Neuronal stem cell (in vitro differentiated cells): ENCODE measurements at regions not wholly inside any gene's neighbourhood (a gene's known extent, or its start where the extent isn't known, plus 50 kb on each side); places are given as distances from the start of the nearest gene placed in this dataset.

Source experiments
- DNase-seq: peaks from one replicate; pipeline ENCODE4 v3.0.0-alpha.2; 2013; ENCODE audit warnings: low spot score
- H2AFZ ChIP-seq: one replicate; pipeline ENCODE4 v1.6.1; 2013; ENCODE audit warnings: mild to moderate bottlenecking, low read length, inconsistent platforms
- H2AK5ac ChIP-seq: 2 replicates; pipeline ENCODE4 v1.6.1; 2013; ENCODE audit warnings: low read depth, mild to moderate bottlenecking, inconsistent platforms, low read length, moderate library complexity, mixed read lengths
- H2BK120ac ChIP-seq: 2 replicates; pipeline ENCODE4 v1.6.1; 2013; ENCODE audit warnings: low read depth, mild to moderate bottlenecking, inconsistent platforms, low read length, moderate library complexity, mixed read lengths
- H2BK12ac ChIP-seq: one replicate; pipeline ENCODE4 v1.6.1; 2013; ENCODE audit warnings: low read length, inconsistent platforms
- H2BK15ac ChIP-seq: 2 replicates; pipeline ENCODE4 v1.6.1; 2013; ENCODE audit warnings: mild to moderate bottlenecking, low read length, inconsistent platforms, mixed read lengths
- H2BK5ac ChIP-seq: one replicate; pipeline ENCODE4 v1.6.1; 2013; ENCODE audit warnings: inconsistent platforms, mild to moderate bottlenecking, low read length, moderate library complexity
- H3K14ac ChIP-seq: one replicate; pipeline ENCODE4 v1.6.1; 2013; ENCODE audit warnings: low read length, inconsistent platforms
- H3K18ac ChIP-seq: 2 replicates; pipeline ENCODE4 v1.6.1; 2013; ENCODE audit warnings: low read length, inconsistent platforms
- H3K23ac ChIP-seq: 2 replicates; pipeline ENCODE4 v1.6.1; 2013; ENCODE audit warnings: low read depth, mild to moderate bottlenecking, mixed read lengths, low read length, inconsistent platforms; ENCODE audit not compliant: poor library complexity
- H3K27ac ChIP-seq: replicated peaks from 3 replicates; pipeline ENCODE4 v1.5.1; 2013; ENCODE audit warnings: low read length, inconsistent platforms
- H3K27me3 ChIP-seq, 3 experiments: 2 replicates each; pipeline ENCODE4 v1.6.1; 2013; ENCODE audit warnings: low read length in 3 of 3, mild to moderate bottlenecking in 2 of 3, inconsistent platforms in 1 of 3, low read depth in 1 of 3, mixed read lengths in 1 of 3, moderate library complexity in 1 of 3; ENCODE audit not compliant: control insufficient read depth in 3 of 3, insufficient read depth in 3 of 3
- H3K36me3 ChIP-seq, 2 donors: replicated peaks in 1 of 2; 2 replicates each; pipeline ENCODE4 v1.6.1; 2013; ENCODE audit warnings: low read length in 2 of 2; ENCODE audit not compliant: control insufficient read depth in 2 of 2, insufficient read depth in 2 of 2
- H3K4ac ChIP-seq: 2 replicates; pipeline ENCODE4 v1.6.1; 2013; ENCODE audit warnings: inconsistent platforms, mild to moderate bottlenecking, low read length, moderate library complexity
- H3K4me1 ChIP-seq, 2 donors: 1 replicate in 1 of 2; 2 replicates in 1 of 2; pipeline ENCODE4 v1.6.1; 2013; ENCODE audit warnings: low read length in 2 of 2, low read depth in 1 of 2; ENCODE audit not compliant: control insufficient read depth in 2 of 2, insufficient read depth in 1 of 2
- H3K4me2 ChIP-seq: one replicate; pipeline ENCODE4 v1.6.1; 2013; ENCODE audit warnings: mild to moderate bottlenecking, low read length, inconsistent platforms; ENCODE audit not compliant: insufficient read depth, poor library complexity, severe bottlenecking
- H3K4me3 ChIP-seq, 2 donors: 2 replicates each; pipeline ENCODE4 v1.5.1; 2013; ENCODE audit warnings: low read length in 2 of 2, mild to moderate bottlenecking in 2 of 2, inconsistent platforms in 1 of 2, moderate library complexity in 1 of 2
- H3K79me1 ChIP-seq: one replicate; pipeline ENCODE4 v1.6.1; 2013; ENCODE audit warnings: low read depth, mild to moderate bottlenecking, inconsistent platforms, low read length, moderate library complexity
- H3K9ac ChIP-seq: one replicate; pipeline ENCODE4 v1.6.1; 2013; ENCODE audit warnings: mild to moderate bottlenecking, low read depth, low read length, inconsistent platforms; ENCODE audit not compliant: poor library complexity
- H3K9me3 ChIP-seq, 2 donors: replicated peaks in 1 of 2; 2 replicates each; pipeline versions ENCODE3 to v1.6.1; 2013; ENCODE audit warnings: low read length in 2 of 2, mild to moderate bottlenecking in 2 of 2, inconsistent platforms in 1 of 2, low read depth in 1 of 2, mixed read lengths in 1 of 2, moderate library complexity in 1 of 2; ENCODE audit not compliant: control insufficient read depth in 2 of 2, insufficient read depth in 1 of 2
- H4K8ac ChIP-seq: one replicate; pipeline ENCODE4 v1.6.1; 2013; ENCODE audit warnings: low read depth, mild to moderate bottlenecking, inconsistent platforms, low read length, moderate library complexity
- H4K91ac ChIP-seq: one replicate; pipeline ENCODE4 v1.6.1; 2013; ENCODE audit warnings: low read length, low read depth, mild to moderate bottlenecking, inconsistent platforms; ENCODE audit not compliant: poor library complexity
- WGBS, 2 donors: extraction: QIAGEN DNeasy Blood & Tissue Kit; methylation state at CpG; one replicate each; pipeline ENCODE4 v1.1.7; 2013; ENCODE audit warnings: missing lambda C conversion rate in 2 of 2, mixed read lengths in 1 of 2; ENCODE audit not compliant: insufficient read length in 2 of 2, insufficient replicate concordance in 1 of 2; ENCODE audit errors: extremely low coverage in 2 of 2; 5-methylcytosine and 5-hydroxymethylcytosine counted together

GRCh38 chr4:101515099-101515498, 167.8 kb upstream of the PPP3CA start:
- Histone ChIP-seq H3K23ac (no peak overlapping the region), H4K8ac (no peak overlapping the region), H2BK15ac (no peak overlapping the region), H2BK12ac (no peak overlapping the region), H3K4me1 (no peaks in the 10 kb centered on the region), H3K79me1 (no peaks in the 10 kb centered on the region), H2BK120ac (no peak overlapping the region), H3K4ac (no peak overlapping the region), H2BK5ac (no peak overlapping the region), H3K14ac (no peak overlapping the region), H2AK5ac (no peak overlapping the region), H3K27ac (no peak overlapping the region), H3K9ac (no peak overlapping the region), H3K36me3 (no peaks in the 10 kb centered on the region), H3K27me3 (no peaks in the 10 kb centered on the region), H4K91ac (no peak overlapping the region), H3K9me3 (no peaks in the 10 kb centered on the region), H2AFZ (no peak overlapping the region), H3K18ac (no peak overlapping the region), H3K4me3 (no peak overlapping the region), H3K4me2 (no peak overlapping the region)
- no peak for DNase-seq
- no CpG with 5 or more reads among the region's 2 CpGs for WGBS, 2 donors

GRCh38 chr4:101512416-101512815, 165.1 kb upstream of the PPP3CA start:
- no peak for DNase-seq
- no peak overlapping the region for H3K4me2 ChIP-seq

DNA sequence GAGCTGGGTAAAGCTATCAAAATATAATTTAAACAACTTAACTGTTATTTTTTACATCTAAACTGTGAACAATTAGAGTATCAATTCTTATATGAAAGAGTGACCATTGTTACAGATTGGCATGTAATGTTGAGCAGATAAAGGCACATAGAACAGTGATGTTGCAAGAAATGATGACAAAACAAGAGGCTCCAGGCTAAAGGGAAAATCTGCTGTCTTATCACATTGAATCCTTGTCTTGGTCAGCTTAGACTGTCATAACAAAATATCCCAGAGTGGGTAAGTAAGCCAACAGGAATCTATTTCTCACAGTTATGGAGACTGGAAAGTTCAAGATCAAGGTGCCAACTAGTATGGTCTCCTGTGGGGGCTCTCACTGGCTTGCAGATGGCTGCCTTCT, 154.1 kb upstream of the PPP3CA start:
- H3K18ac ChIP-seq = no peak overlapping the region
- DNase-seq = no peak

More at GRCh38 chr4:101512416-101512815, 165.1 kb upstream of the PPP3CA start:
- Histone ChIP-seq H3K14ac (no peak overlapping the region), H3K4ac (no peak overlapping the region), H3K4me3 (no peak overlapping the region), H3K23ac (no peak overlapping the region), H2BK12ac (no peak overlapping the region), H2AK5ac (no peak overlapping the region), H2BK5ac (no peak overlapping the region), H3K4me1 (no peaks in the 10 kb centered on the region), H2BK120ac (no peak overlapping the region), H2BK15ac (no peak overlapping the region), H3K27me3 (no peaks in the 10 kb centered on the region), H3K18ac (no peak overlapping the region), H4K8ac (no peak overlapping the region), H3K9ac (no peak overlapping the region), H3K79me1 (no peaks in the 10 kb centered on the region), H2AFZ (no peak overlapping the region), H3K27ac (no peak overlapping the region), H4K91ac (no peak overlapping the region), H3K36me3 (no peaks in the 10 kb centered on the region), H3K9me3 (no peaks in the 10 kb centered on the region)
- no CpG with 5 or more reads among the region's 2 CpGs for WGBS, 2 donors

GRCh38 chr4:101500742-101501141, 153.4 kb upstream of the PPP3CA start:
- H3K14ac ChIP-seq = no peak overlapping the region
- no peak overlapping the region for H3K4me3 ChIP-seq
- no peak overlapping the region for H3K4ac ChIP-seq
- H3K27me3 ChIP-seq = no peaks in the 10 kb centered on the region
- no peak overlapping the region for H4K8ac ChIP-seq
- no peak overlapping the region for H3K27ac ChIP-seq
- no peaks in the 10 kb centered on the region for H3K36me3 ChIP-seq
- H2AFZ ChIP-seq = no peak overlapping the region
- H2BK12ac ChIP-seq = no peak overlapping the region
- no peak overlapping the region for H2BK15ac ChIP-seq
- H3K4me2 ChIP-seq = no peak overlapping the region
- no peak overlapping the region for H2AK5ac ChIP-seq
- H2BK5ac ChIP-seq = no peak overlapping the region
- H2BK120ac ChIP-seq = no peak overlapping the region
- no peak overlapping the region for H4K91ac ChIP-seq
- no peaks in the 10 kb centered on the region for H3K9me3 ChIP-seq
- DNase-seq = no peak
- no peaks in the 10 kb centered on the region for H3K79me1 ChIP-seq
- no peaks in the 10 kb centered on the region for H3K4me1 ChIP-seq
- H3K23ac ChIP-seq = no peak overlapping the region
- no peak overlapping the region for H3K9ac ChIP-seq
- no peak overlapping the region for H3K18ac ChIP-seq

More for the DNA sequence above, 154.1 kb upstream of the PPP3CA start:
- H4K91ac ChIP-seq = no peak overlapping the region
- H3K27ac ChIP-seq = no peak overlapping the region
- no peak overlapping the region for H3K23ac ChIP-seq
- no peak overlapping the region for H2BK12ac ChIP-seq
- no peaks in the 10 kb centered on the region for H3K9me3 ChIP-seq
- H4K8ac ChIP-seq = no peak overlapping the region
- H3K27me3 ChIP-seq = no peaks in the 10 kb centered on the region
- no peak overlapping the region for H2BK5ac ChIP-seq
- no peak overlapping the region for H3K4ac ChIP-seq
- H3K79me1 ChIP-seq = no peaks in the 10 kb centered on the region
- no peak overlapping the region for H3K9ac ChIP-seq
- H2AK5ac ChIP-seq = no peak overlapping the region
- H3K14ac ChIP-seq = no peak overlapping the region
- H2AFZ ChIP-seq = no peak overlapping the region
- no peak overlapping the region for H2BK15ac ChIP-seq
- H3K4me2 ChIP-seq = no peak overlapping the region
- H3K4me1 ChIP-seq = no peaks in the 10 kb centered on the region
- no peaks in the 10 kb centered on the region for H3K36me3 ChIP-seq
- H3K4me3 ChIP-seq = no peak overlapping the region
- H2BK120ac ChIP-seq = no peak overlapping the region
